Activated CD8-positive, alpha-beta T cell treated with anti-CD3 and anti-CD28 coated beads, Interleukin-2, amount 10 ng/mL, durations not matched to agents 7 days and 5 days (primary cell): ENCODE measurements at regions not wholly inside any gene's neighbourhood (a gene's known extent, or its start where the extent isn't known, plus 50 kb on each side); places are given as distances from the start of the nearest gene placed in this dataset.

ENCODE experiments used
- ATAC-seq: fragments of 150-1000 bp; cut with Tn5 transposase; one replicate; pipeline ENCODE4 v1.10.0; 2021; ENCODE audit warnings: moderate library complexity
- CTCF ChIA-PET: fragments of 350-600 bp; sonication (Branson Sonifier 250); formaldehyde crosslinking; loops from one replicate; lab custom pipeline; 2021; ENCODE audit warnings: antibody characterized with exemption; lab: Charles Lee
- POLR2A ChIA-PET: fragments of 350-600 bp; sonication (Branson Sonifier 250); formaldehyde crosslinking; loops from one replicate; lab custom pipeline; 2021; ENCODE audit warnings: antibody characterized with exemption; lab: Charles Lee
- DNase-seq: peaks from one replicate; pipeline ENCODE4 v3.0.0-alpha.2; 2020
- H3K27ac Mint-ChIP-seq: one replicate; pipeline ENCODE4 v1.8.0; 2021; ENCODE audit warnings: mild to moderate bottlenecking, mixed read lengths
- H3K27me3 Mint-ChIP-seq: one replicate; pipeline ENCODE4 v1.8.0; 2021; ENCODE audit warnings: low read depth, mixed read lengths
- H3K36me3 Mint-ChIP-seq: one replicate; pipeline ENCODE4 v1.8.0; 2021; ENCODE audit warnings: low read depth, mixed read lengths
- H3K4me1 Mint-ChIP-seq: one replicate; pipeline ENCODE4 v1.8.0; 2021; ENCODE audit warnings: low read depth, mixed read lengths
- H3K4me3 Mint-ChIP-seq: one replicate; pipeline ENCODE4 v1.8.0; 2021; ENCODE audit warnings: mild to moderate bottlenecking, mixed read lengths
- H3K9me3 Mint-ChIP-seq: one replicate; pipeline ENCODE4 v1.8.0; 2022; ENCODE audit warnings: mixed read lengths; ENCODE audit not compliant: insufficient read depth

- no peaks in the 10 kb centered on the region for H3K36me3 Mint-ChIP-seq
- H3K9me3 Mint-ChIP-seq = no peaks in the 10 kb centered on the region
- ATAC-seq (no peak), DNase-seq (no peak)
- ChIA-PET CTCF (no interaction called here), POLR2A (no interaction called here)
- no peak overlapping the region for H3K4me3 Mint-ChIP-seq
- H3K27ac Mint-ChIP-seq = no peak overlapping the region
- no peaks in the 10 kb centered on the region for H3K27me3 Mint-ChIP-seq
- no peaks in the 10 kb centered on the region for H3K4me1 Mint-ChIP-seq
These were observed 267.9 kb upstream of the SEMA6A start for GRCh38 chr5:116842514-116842961.

- H3K4me3 Mint-ChIP-seq = no peak overlapping the region
- ChIA-PET POLR2A (no interaction called here), CTCF (no interaction called here)
- no peaks in the 10 kb centered on the region for H3K36me3 Mint-ChIP-seq
- H3K27ac Mint-ChIP-seq = no peak overlapping the region
- no peaks in the 10 kb centered on the region for H3K27me3 Mint-ChIP-seq
- no peaks in the 10 kb centered on the region for H3K9me3 Mint-ChIP-seq
- no peaks in the 10 kb centered on the region for H3K4me1 Mint-ChIP-seq
- ATAC-seq (no peak), DNase-seq (no peak)
These were observed 267.1 kb upstream of the SEMA6A start for GRCh38 chr5:116841734-116842133.

GRCh38 chr5:116838011-116838536 is 263.5 kb upstream of the SEMA6A start:
- POLR2A ChIA-PET = no interaction called here
- ATAC-seq = no peak
- H3K4me3 Mint-ChIP-seq = no peak overlapping the region

GRCh38 chr5:116834796-116835515 is 260.3 kb upstream of the SEMA6A start:
- CTCF ChIA-PET = no interaction called here
- POLR2A ChIA-PET = no interaction called here
- no peaks in the 10 kb centered on the region for H3K4me1 Mint-ChIP-seq
- H3K27me3 Mint-ChIP-seq = no peaks in the 10 kb centered on the region
- no peaks in the 10 kb centered on the region for H3K9me3 Mint-ChIP-seq
- no peak overlapping the region for H3K4me3 Mint-ChIP-seq
- H3K27ac Mint-ChIP-seq = no peak overlapping the region
- DNase-seq (no peak), ATAC-seq (no peak)
- no peaks in the 10 kb centered on the region for H3K36me3 Mint-ChIP-seq

More at GRCh38 chr5:116838011-116838536, 263.5 kb upstream of the SEMA6A start:
- H3K9me3 Mint-ChIP-seq = no peaks in the 10 kb centered on the region
- no peaks in the 10 kb centered on the region for H3K27me3 Mint-ChIP-seq
- no peak for DNase-seq
- CTCF ChIA-PET = no interaction called here
- H3K4me1 Mint-ChIP-seq = no peaks in the 10 kb centered on the region
- no peaks in the 10 kb centered on the region for H3K36me3 Mint-ChIP-seq
- no peak overlapping the region for H3K27ac Mint-ChIP-seq

GRCh38 chr5:116830079-116830478 is 255.5 kb upstream of the SEMA6A start:
- ChIA-PET CTCF (no interaction called here), POLR2A (no interaction called here)
- Mint-ChIP-seq H3K9me3 (no peaks in the 10 kb centered on the region), H3K4me1 (no peaks in the 10 kb centered on the region), H3K27ac (no peak overlapping the region), H3K4me3 (no peak overlapping the region), H3K36me3 (no peaks in the 10 kb centered on the region), H3K27me3 (no peaks in the 10 kb centered on the region)
- DNase-seq (no peak), ATAC-seq (no peak)

GRCh38 chr5:116827078-116827477 is 252.5 kb upstream of the SEMA6A start:
- H3K4me1 Mint-ChIP-seq = no peaks in the 10 kb centered on the region
- no peaks in the 10 kb centered on the region for H3K9me3 Mint-ChIP-seq
- ChIA-PET POLR2A (no interaction called here), CTCF (no interaction called here)
- no peak overlapping the region for H3K27ac Mint-ChIP-seq
- no peak overlapping the region for H3K4me3 Mint-ChIP-seq
- ATAC-seq (no peak), DNase-seq (no peak)
- H3K27me3 Mint-ChIP-seq = no peaks in the 10 kb centered on the region
- H3K36me3 Mint-ChIP-seq = no peaks in the 10 kb centered on the region

- Mint-ChIP-seq H3K4me3 (no peak overlapping the region), H3K9me3 (no peaks in the 10 kb centered on the region), H3K4me1 (no peaks in the 10 kb centered on the region), H3K27me3 (no peaks in the 10 kb centered on the region), H3K27ac (no peak overlapping the region), H3K36me3 (no peaks in the 10 kb centered on the region)
- ATAC-seq (no peak), DNase-seq (no peak)
- ChIA-PET CTCF (no interaction called here), POLR2A (no interaction called here)
These were observed 250.9 kb upstream of the SEMA6A start for GRCh38 chr5:116825486-116825885.

- Mint-ChIP-seq H3K4me1 (no peaks in the 10 kb centered on the region), H3K9me3 (no peaks in the 10 kb centered on the region), H3K27me3 (no peaks in the 10 kb centered on the region), H3K27ac (no peak overlapping the region), H3K36me3 (no peaks in the 10 kb centered on the region), H3K4me3 (no peak overlapping the region)
- ChIA-PET POLR2A (no interaction called here), CTCF (no interaction called here)
- DNase-seq (no peak), ATAC-seq (no peak)
These were observed 250.3 kb upstream of the SEMA6A start for GRCh38 chr5:116824751-116825438.

- DNase-seq (no peak), ATAC-seq (no peak)
- Mint-ChIP-seq H3K9me3 (no peaks in the 10 kb centered on the region), H3K27me3 (no peaks in the 10 kb centered on the region), H3K4me3 (no peak overlapping the region), H3K36me3 (no peaks in the 10 kb centered on the region), H3K27ac (no peak overlapping the region), H3K4me1 (no peaks in the 10 kb centered on the region)
- ChIA-PET POLR2A (no interaction called here), CTCF (no interaction called here)
These were observed 240.2 kb upstream of the SEMA6A start for GRCh38 chr5:116814626-116815385.

- Mint-ChIP-seq H3K27me3 (no peaks in the 10 kb centered on the region), H3K27ac (no peak overlapping the region), H3K36me3 (no peaks in the 10 kb centered on the region), H3K9me3 (no peaks in the 10 kb centered on the region), H3K4me1 (no peaks in the 10 kb centered on the region), H3K4me3 (no peak overlapping the region)
- no peak for DNase-seq
- CTCF ChIA-PET = no interaction called here
- POLR2A ChIA-PET = no interaction called here
- no peak for ATAC-seq
These were observed 239.3 kb upstream of the SEMA6A start for GRCh38 chr5:116813906-116814305.

GRCh38 chr5:116813356-116813755 is 238.7 kb upstream of the SEMA6A start:
- DNase-seq = no peak
- ChIA-PET CTCF (no interaction called here), POLR2A (no interaction called here)
- no peak overlapping the region for H3K4me3 Mint-ChIP-seq
- no peak for ATAC-seq
- no peaks in the 10 kb centered on the region for H3K9me3 Mint-ChIP-seq
- H3K4me1 Mint-ChIP-seq = no peaks in the 10 kb centered on the region
- no peak overlapping the region for H3K27ac Mint-ChIP-seq
- no peaks in the 10 kb centered on the region for H3K36me3 Mint-ChIP-seq
- no peaks in the 10 kb centered on the region for H3K27me3 Mint-ChIP-seq

GRCh38 chr5:116810951-116811350 is 236.3 kb upstream of the SEMA6A start:
- no peaks in the 10 kb centered on the region for H3K36me3 Mint-ChIP-seq
- ChIA-PET CTCF (no interaction called here), POLR2A (no interaction called here)
- DNase-seq (no peak), ATAC-seq (no peak)
- no peak overlapping the region for H3K4me3 Mint-ChIP-seq
- no peak overlapping the region for H3K27ac Mint-ChIP-seq
- H3K27me3 Mint-ChIP-seq = no peaks in the 10 kb centered on the region
- no peaks in the 10 kb centered on the region for H3K9me3 Mint-ChIP-seq
- H3K4me1 Mint-ChIP-seq = no peaks in the 10 kb centered on the region
